ENCODE measurements at regions not wholly inside any gene's neighbourhood (a gene's known extent, or its start where the extent isn't known, plus 50 kb on each side); places are given as distances from the start of the nearest gene placed in this dataset.

DNA sequence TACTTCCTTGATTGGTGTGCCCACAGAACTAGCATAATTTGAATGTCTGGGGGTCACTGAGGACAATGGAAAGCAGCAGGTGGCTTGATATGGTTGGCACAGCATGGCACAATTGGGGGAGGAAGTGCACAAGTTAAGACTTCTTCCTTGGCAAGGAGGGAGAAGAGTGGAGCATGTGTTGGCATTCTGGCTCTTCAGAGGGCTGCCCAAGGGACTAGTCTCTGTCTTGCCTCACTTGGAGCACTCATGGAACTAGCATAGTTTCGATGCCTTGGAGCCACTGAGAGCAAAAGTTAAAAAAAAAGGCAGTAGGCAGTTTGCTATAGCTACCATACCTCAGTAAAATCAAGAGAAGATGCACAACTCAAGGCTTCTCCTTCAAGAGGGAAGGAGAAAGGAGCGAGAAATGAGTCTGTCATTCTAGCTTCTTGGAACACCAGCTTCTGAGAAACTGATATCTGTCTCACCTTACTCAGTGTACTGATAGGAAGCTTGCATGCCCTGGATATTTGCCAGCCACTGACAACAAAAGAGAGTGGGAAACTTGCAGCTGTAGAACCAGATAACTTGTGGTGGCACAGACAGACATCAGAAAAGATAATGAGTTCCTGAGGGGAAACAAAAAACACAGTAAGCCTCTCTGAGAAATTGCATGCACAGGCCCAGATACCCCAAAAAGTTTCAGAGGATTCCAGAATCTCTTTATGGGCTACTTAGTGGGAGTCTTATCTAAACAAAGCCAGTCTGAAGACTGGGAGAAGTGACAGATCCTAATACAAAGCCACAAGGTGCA lies 207.5 kb upstream of the SAMSN1 start (continued):
- TF ChIP-seq MXD1 (CRISPR knock-in tag; IDR thresholded peaks at IDR 0.05; ENCODE audit: borderline replicate concordance, poor library complexity, severe bottlenecking) (no peak), MYC (IDR thresholded peaks at IDR 0.05; ENCODE audit: low read depth, low read length) (peak; percentile 64), MYC (CRISPR knock-in tag; IDR thresholded peaks at IDR 0.05; ENCODE audit: borderline replicate concordance, low read depth) (0 out of 2 replicates have a peak, but pooled peaks have one; percentile 6), ZNF384 (IDR thresholded peaks at IDR 0.05; ENCODE audit: low read depth, low read length) (peak; percentile 56; the same call in 1 of the 2 replicates), IRF2 (CRISPR knock-in tag; IDR thresholded peaks at IDR 0.05) (no peak), GTF2A2 (tag; IDR thresholded peaks at IDR 0.05) (no peak), MXI1 (IDR thresholded peaks at IDR 0.05; ENCODE audit: low read depth, low read length) (0 out of 2 replicates have a peak, but pooled peaks have one; percentile 59), HMG20A (CRISPR knock-in tag; conservative IDR thresholded peaks at IDR 0.05) (0 out of 2 replicates have a peak, but pooled peaks have one; percentile 4), CAMTA2 (CRISPR knock-in tag; conservative IDR thresholded peaks at IDR 0.05) (no peak), ZKSCAN3 (CRISPR knock-in tag; IDR thresholded peaks at IDR 0.05) (no peak), ZNF408 (CRISPR knock-in tag; IDR thresholded peaks at IDR 0.05; ENCODE audit: low read depth) (no peak), ZKSCAN8 (CRISPR knock-in tag; IDR thresholded peaks at IDR 0.05) (peak; percentile 74; the same call in 1 of the 2 replicates), ILF3 (IDR thresholded peaks at IDR 0.05; ENCODE audit: borderline replicate concordance) (no peak; the same call in 1 of the 2 replicates), BMI1 (IDR thresholded peaks at IDR 0.05; ENCODE audit: low read length) (no peak), COPS2 (conservative IDR thresholded peaks at IDR 0.05) (no peak), NFYB (IDR thresholded peaks at IDR 0.05; ENCODE audit: extremely low read depth, insufficient read length) (no peak), NR0B1 (IDR thresholded peaks at IDR 0.05; ENCODE audit: partially characterized antibody) (no peak), ATF2 (CRISPR knock-in tag; IDR thresholded peaks at IDR 0.05) (no peak), NCOA1 (IDR thresholded peaks at IDR 0.05; ENCODE audit: low read depth) (peak; percentile 90), ZNF175 (CRISPR knock-in tag; IDR thresholded peaks at IDR 0.05; ENCODE audit: low read depth) (peak; percentile 75; the same call in 1 of the 2 replicates)
- TF ChIP-seq, protein P1, sequence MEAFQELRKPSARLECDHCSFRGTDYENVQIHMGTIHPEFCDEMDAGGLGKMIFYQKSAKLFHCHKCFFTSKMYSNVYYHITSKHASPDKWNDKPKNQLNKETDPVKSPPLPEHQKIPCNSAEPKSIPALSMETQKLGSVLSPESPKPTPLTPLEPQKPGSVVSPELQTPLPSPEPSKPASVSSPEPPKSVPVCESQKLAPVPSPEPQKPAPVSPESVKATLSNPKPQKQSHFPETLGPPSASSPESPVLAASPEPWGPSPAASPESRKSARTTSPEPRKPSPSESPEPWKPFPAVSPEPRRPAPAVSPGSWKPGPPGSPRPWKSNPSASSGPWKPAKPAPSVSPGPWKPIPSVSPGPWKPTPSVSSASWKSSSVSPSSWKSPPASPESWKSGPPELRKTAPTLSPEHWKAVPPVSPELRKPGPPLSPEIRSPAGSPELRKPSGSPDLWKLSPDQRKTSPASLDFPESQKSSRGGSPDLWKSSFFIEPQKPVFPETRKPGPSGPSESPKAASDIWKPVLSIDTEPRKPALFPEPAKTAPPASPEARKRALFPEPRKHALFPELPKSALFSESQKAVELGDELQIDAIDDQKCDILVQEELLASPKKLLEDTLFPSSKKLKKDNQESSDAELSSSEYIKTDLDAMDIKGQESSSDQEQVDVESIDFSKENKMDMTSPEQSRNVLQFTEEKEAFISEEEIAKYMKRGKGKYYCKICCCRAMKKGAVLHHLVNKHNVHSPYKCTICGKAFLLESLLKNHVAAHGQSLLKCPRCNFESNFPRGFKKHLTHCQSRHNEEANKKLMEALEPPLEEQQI (IDR thresholded peaks at IDR 0.05) = peak; percentile 99

Measured in K562 (cell line).